GM19043 (cell line): ENCODE measurements at regions not wholly inside any gene's neighbourhood (a gene's known extent, or its start where the extent isn't known, plus 50 kb on each side); places are given as distances from the start of the nearest gene placed in this dataset.

Source experiments
- ATAC-seq: cut with Tn5 transposase; IDR thresholded peaks from one replicate; pipeline ENCODE4 v1.9.1; 2021; ENCODE audit warnings: low read depth; ENCODE audit not compliant: unreplicated experiment

- no peak for ATAC-seq
These were observed 124.3 kb upstream of the CACNA2D1 start for GRCh38 chr7:82567841-82568240.

- ATAC-seq: no peak
These were observed 123.8 kb upstream of the CACNA2D1 start for GRCh38 chr7:82567356-82567755.

GRCh38 chr7:82566752-82567151 is 123.2 kb upstream of the CACNA2D1 start:
- no peak for ATAC-seq

GRCh38 chr7:82562716-82563404 is 119.3 kb upstream of the CACNA2D1 start:
- ATAC-seq: no peak

- no peak for ATAC-seq
These were observed 115.7 kb upstream of the CACNA2D1 start for GRCh38 chr7:82559193-82559805.

- no peak for ATAC-seq
These were observed 106.2 kb upstream of the CACNA2D1 start for GRCh38 chr7:82549616-82550285.

- no peak for ATAC-seq
These were observed 104.6 kb upstream of the CACNA2D1 start for GRCh38 chr7:82548141-82548688.

- no peak for ATAC-seq
These were observed 99.1 kb upstream of the CACNA2D1 start for GRCh38 chr7:82542665-82543064.

- no peak for ATAC-seq
These were observed 96.4 kb upstream of the CACNA2D1 start for GRCh38 chr7:82539969-82540368.

GRCh38 chr7:82534684-82535083 is 91.1 kb upstream of the CACNA2D1 start:
- ATAC-seq: no peak

- ATAC-seq: no peak
These were observed 86.8 kb upstream of the CACNA2D1 start for GRCh38 chr7:82530361-82530760.

GRCh38 chr7:82528577-82529310 is 85.2 kb upstream of the CACNA2D1 start:
- ATAC-seq: no peak

GRCh38 chr7:82527851-82528250 is 84.3 kb upstream of the CACNA2D1 start:
- ATAC-seq: no peak

GRCh38 chr7:82521906-82522445 is 78.4 kb upstream of the CACNA2D1 start:
- no peak for ATAC-seq

GRCh38 chr7:82517050-82517449 is 73.5 kb upstream of the CACNA2D1 start:
- ATAC-seq: no peak

- ATAC-seq: no peak
These were observed 68.0 kb upstream of the CACNA2D1 start for GRCh38 chr7:82511542-82511941.

GRCh38 chr7:82507976-82508677 is 64.5 kb upstream of the CACNA2D1 start:
- ATAC-seq: no peak

GRCh38 chr7:82507365-82507975 is 63.9 kb upstream of the CACNA2D1 start:
- no peak for ATAC-seq

GRCh38 chr7:82506702-82507101 is 63.1 kb upstream of the CACNA2D1 start:
- no peak for ATAC-seq

GRCh38 chr7:82506208-82506607 is 62.6 kb upstream of the CACNA2D1 start:
- no peak for ATAC-seq
